Mucosa of rectum (tissue), 2 donors: ENCODE measurements at regions not wholly inside any gene's neighbourhood (a gene's known extent, or its start where the extent isn't known, plus 50 kb on each side); places are given as distances from the start of the nearest gene placed in this dataset.

Experiments used
- H3K27ac ChIP-seq, 2 donors: one replicate each; pipeline ENCODE4 v1.7.0; 2013; ENCODE audit warnings: inconsistent platforms in 2 of 2, low read depth in 2 of 2, low read length in 2 of 2
- H3K27me3 ChIP-seq, 2 donors: one replicate each; pipeline ENCODE4 v1.7.0; 2013; ENCODE audit warnings: low read length in 2 of 2; ENCODE audit not compliant: control insufficient read depth in 2 of 2, insufficient read depth in 2 of 2
- H3K36me3 ChIP-seq, 2 donors: one replicate each; pipeline ENCODE4 v1.7.0; 2013; ENCODE audit warnings: low read length in 2 of 2; ENCODE audit not compliant: control insufficient read depth in 2 of 2, insufficient read depth in 2 of 2
- H3K4me1 ChIP-seq, 2 donors: one replicate each; pipeline ENCODE4 v1.7.0; 2013; ENCODE audit warnings: low read length in 2 of 2, mild to moderate bottlenecking in 1 of 2; ENCODE audit not compliant: control insufficient read depth in 2 of 2, insufficient read depth in 2 of 2
- H3K4me3 ChIP-seq, 2 donors: one replicate each; pipeline ENCODE4 v1.7.0; 2013; ENCODE audit warnings: low read length in 2 of 2
- H3K9ac ChIP-seq, 2 donors: one replicate each; pipeline ENCODE4 v1.7.0; 2013; ENCODE audit warnings: low read length in 2 of 2, low read depth in 1 of 2, mild to moderate bottlenecking in 1 of 2
- H3K9me3 ChIP-seq, 2 donors: one replicate each; pipeline ENCODE4 v1.7.0; 2013; ENCODE audit warnings: low read length in 2 of 2; ENCODE audit not compliant: control insufficient read depth in 2 of 2
- donor health status: healthy.
- donor health status: Normal muscosa, but diverticular disease.

GRCh38 chr12:66837311-66837627, 158.4 kb upstream of the GRIP1 start:
- Histone ChIP-seq H3K4me1 (no peaks in the 10 kb centered on the region), H3K36me3 (no peaks in the 10 kb centered on the region), H3K27me3 (no peaks in the 10 kb centered on the region), H3K9ac (no peak overlapping the region), H3K4me3 (no peak overlapping the region), H3K27ac (no peak overlapping the region), H3K9me3 (no peaks in the 10 kb centered on the region)

GRCh38 chr12:66838366-66838765, 159.5 kb upstream of the GRIP1 start:
- Histone ChIP-seq H3K9ac (no peak overlapping the region), H3K27me3 (no peaks in the 10 kb centered on the region), H3K4me1 (no peaks in the 10 kb centered on the region), H3K4me3 (no peak overlapping the region), H3K36me3 (no peaks in the 10 kb centered on the region), H3K9me3 (no peaks in the 10 kb centered on the region), H3K27ac (no peak overlapping the region)

GRCh38 chr12:66848967-66849366, 170.1 kb upstream of the GRIP1 start:
- H3K27ac ChIP-seq, result no peak overlapping the region
- no peak overlapping the region for H3K4me3 ChIP-seq
- H3K9me3 ChIP-seq, result no peaks in the 10 kb centered on the region
- H3K4me1 ChIP-seq, result no peaks in the 10 kb centered on the region
- H3K36me3 ChIP-seq, result no peaks in the 10 kb centered on the region
- no peaks in the 10 kb centered on the region for H3K27me3 ChIP-seq
- H3K9ac ChIP-seq, result no peak overlapping the region

GRCh38 chr12:66851134-66851533, 172.3 kb upstream of the GRIP1 start:
- no peaks in the 10 kb centered on the region for H3K27me3 ChIP-seq
- no peaks in the 10 kb centered on the region for H3K9me3 ChIP-seq
- no peak overlapping the region for H3K9ac ChIP-seq
- H3K4me1 ChIP-seq, result no peaks in the 10 kb centered on the region
- no peaks in the 10 kb centered on the region for H3K36me3 ChIP-seq
- no peak overlapping the region for H3K4me3 ChIP-seq
- no peak overlapping the region for H3K27ac ChIP-seq

- Histone ChIP-seq H3K27ac (no peak overlapping the region), H3K9me3 (no peaks in the 10 kb centered on the region), H3K36me3 (no peaks in the 10 kb centered on the region), H3K9ac (no peak overlapping the region), H3K4me3 (no peak overlapping the region), H3K4me1 (no peaks in the 10 kb centered on the region), H3K27me3 (no peaks in the 10 kb centered on the region)
Measured at GRCh38 chr12:66852091-66852490, 173.2 kb upstream of the GRIP1 start.

GRCh38 chr12:66852765-66853164, 173.9 kb upstream of the GRIP1 start:
- Histone ChIP-seq H3K9me3 (no peaks in the 10 kb centered on the region), H3K27me3 (no peaks in the 10 kb centered on the region), H3K27ac (no peak overlapping the region), H3K36me3 (no peaks in the 10 kb centered on the region), H3K9ac (no peak overlapping the region), H3K4me3 (no peak overlapping the region), H3K4me1 (no peaks in the 10 kb centered on the region)

- Histone ChIP-seq H3K9ac (no peak overlapping the region), H3K4me3 (no peak overlapping the region), H3K27me3 (no peaks in the 10 kb centered on the region), H3K27ac (no peak overlapping the region), H3K36me3 (no peaks in the 10 kb centered on the region), H3K9me3 (no peaks in the 10 kb centered on the region), H3K4me1 (no peaks in the 10 kb centered on the region)
Measured at GRCh38 chr12:66859751-66860440, 181.0 kb upstream of the GRIP1 start.

GRCh38 chr12:66860752-66861750, 182.2 kb upstream of the GRIP1 start:
- no peaks in the 10 kb centered on the region for H3K27me3 ChIP-seq
- no peak overlapping the region for H3K4me3 ChIP-seq
- H3K36me3 ChIP-seq, result no peaks in the 10 kb centered on the region
- no peak overlapping the region for H3K27ac ChIP-seq
- H3K9ac ChIP-seq, result no peak overlapping the region
- no peaks in the 10 kb centered on the region for H3K4me1 ChIP-seq
- no peaks in the 10 kb centered on the region for H3K9me3 ChIP-seq

- no peak overlapping the region for H3K9ac ChIP-seq
- no peaks in the 10 kb centered on the region for H3K27me3 ChIP-seq
- H3K9me3 ChIP-seq, result no peaks in the 10 kb centered on the region
- H3K27ac ChIP-seq, result no peak overlapping the region
- no peak overlapping the region for H3K4me3 ChIP-seq
- H3K4me1 ChIP-seq, result no peaks in the 10 kb centered on the region
- no peaks in the 10 kb centered on the region for H3K36me3 ChIP-seq
Measured at GRCh38 chr12:66862356-66862985, 183.6 kb upstream of the GRIP1 start.

GRCh38 chr12:66863276-66863675, 184.4 kb upstream of the GRIP1 start:
- Histone ChIP-seq H3K9ac (no peak overlapping the region), H3K9me3 (no peaks in the 10 kb centered on the region), H3K36me3 (no peaks in the 10 kb centered on the region), H3K27me3 (no peaks in the 10 kb centered on the region), H3K27ac (no peak overlapping the region), H3K4me3 (no peak overlapping the region), H3K4me1 (no peaks in the 10 kb centered on the region)
